Loucy (cell line): ENCODE measurements at regions not wholly inside any gene's neighbourhood (a gene's known extent, or its start where the extent isn't known, plus 50 kb on each side); places are given as distances from the start of the nearest gene placed in this dataset.

Experiments used
- EZH2phosphoT487 ChIP-seq: fragments of 200-600 bp; IDR thresholded peaks from 2 replicates; pipeline ENCODE4 v1.6.1; 2018; ENCODE audit warnings: antibody characterized with exemption, mild to moderate bottlenecking, moderate library complexity, borderline replicate concordance
- TF ChIP-seq, protein P1 (sequence below): fragments of 200-600 bp; sonication (generic); conservative IDR thresholded peaks from 2 replicates; pipeline ENCODE4 v1.5.1; 2014; ENCODE audit warnings: mild to moderate bottlenecking, antibody characterized with exemption, low read length

DNA sequence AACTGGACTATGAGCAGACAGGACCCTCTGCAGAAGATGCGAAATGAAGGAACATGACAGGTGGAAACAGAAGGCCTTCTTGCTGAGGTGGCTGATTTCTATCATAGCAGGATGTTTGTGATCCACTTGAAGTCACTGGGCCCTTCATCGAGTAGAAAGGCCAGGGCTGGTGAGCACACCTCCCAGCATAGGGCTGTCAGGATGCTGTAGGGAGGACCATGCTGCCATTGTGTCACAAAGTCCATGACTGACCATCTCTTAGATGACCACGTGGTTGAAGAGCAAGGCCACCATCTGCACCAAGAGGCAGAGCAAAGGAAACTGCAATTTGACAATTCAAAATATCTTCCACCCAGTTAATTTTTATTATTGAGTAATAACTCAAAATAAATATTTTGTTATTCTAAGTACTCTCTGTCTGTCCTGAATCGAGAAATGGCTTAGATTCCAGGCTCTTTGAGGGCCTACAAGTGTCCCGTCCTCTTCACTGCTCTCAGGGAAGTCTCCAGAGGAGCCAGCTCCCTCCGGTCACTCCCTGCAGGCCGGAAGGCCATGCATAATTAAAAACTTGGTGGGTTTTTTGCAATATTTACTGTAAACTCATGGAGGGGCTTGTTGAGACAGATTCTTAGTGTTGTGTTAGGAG is 249.3 kb upstream of the ZMIZ1 start:
- TF ChIP-seq, protein P1, sequence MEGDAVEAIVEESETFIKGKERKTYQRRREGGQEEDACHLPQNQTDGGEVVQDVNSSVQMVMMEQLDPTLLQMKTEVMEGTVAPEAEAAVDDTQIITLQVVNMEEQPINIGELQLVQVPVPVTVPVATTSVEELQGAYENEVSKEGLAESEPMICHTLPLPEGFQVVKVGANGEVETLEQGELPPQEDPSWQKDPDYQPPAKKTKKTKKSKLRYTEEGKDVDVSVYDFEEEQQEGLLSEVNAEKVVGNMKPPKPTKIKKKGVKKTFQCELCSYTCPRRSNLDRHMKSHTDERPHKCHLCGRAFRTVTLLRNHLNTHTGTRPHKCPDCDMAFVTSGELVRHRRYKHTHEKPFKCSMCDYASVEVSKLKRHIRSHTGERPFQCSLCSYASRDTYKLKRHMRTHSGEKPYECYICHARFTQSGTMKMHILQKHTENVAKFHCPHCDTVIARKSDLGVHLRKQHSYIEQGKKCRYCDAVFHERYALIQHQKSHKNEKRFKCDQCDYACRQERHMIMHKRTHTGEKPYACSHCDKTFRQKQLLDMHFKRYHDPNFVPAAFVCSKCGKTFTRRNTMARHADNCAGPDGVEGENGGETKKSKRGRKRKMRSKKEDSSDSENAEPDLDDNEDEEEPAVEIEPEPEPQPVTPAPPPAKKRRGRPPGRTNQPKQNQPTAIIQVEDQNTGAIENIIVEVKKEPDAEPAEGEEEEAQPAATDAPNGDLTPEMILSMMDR: no peak
- TF ChIP-seq EZH2phosphoT487: no peak
